GM19372 (cell line): ENCODE measurements at regions not wholly inside any gene's neighbourhood (a gene's known extent, or its start where the extent isn't known, plus 50 kb on each side); places are given as distances from the start of the nearest gene placed in this dataset.
"Not testable (repeated sequence)": the region's sequence is repeated elsewhere in the genome, so short reads cannot be mapped to it uniquely, and the experiment has no call there.

Experiments used
- ATAC-seq: cut with Tn5 transposase; IDR thresholded peaks from one replicate; pipeline ENCODE4 v1.9.1; 2021; ENCODE audit warnings: mild to moderate bottlenecking, low read depth, moderate library complexity; ENCODE audit not compliant: unreplicated experiment

DNA sequence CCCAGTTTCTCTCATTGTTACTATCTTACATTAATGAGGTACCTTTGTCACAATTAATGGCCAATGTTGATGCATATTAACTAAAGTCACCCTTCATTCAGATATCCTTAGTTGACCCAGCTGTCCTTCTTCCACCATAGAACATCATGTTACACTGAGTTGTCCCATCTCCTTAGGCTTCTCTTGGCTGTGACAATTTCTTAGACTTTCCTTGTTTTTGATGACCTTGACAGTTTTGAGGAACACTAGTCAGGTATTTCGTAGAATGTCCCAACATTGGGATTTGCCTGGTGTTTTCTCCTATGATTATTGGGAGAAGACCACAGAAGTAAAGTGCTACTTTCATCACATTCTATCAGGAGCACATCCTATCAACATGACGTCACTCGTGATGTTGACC, 261.8 kb downstream of the BCL2L11 start:
- not testable (repeated sequence) for ATAC-seq

DNA sequence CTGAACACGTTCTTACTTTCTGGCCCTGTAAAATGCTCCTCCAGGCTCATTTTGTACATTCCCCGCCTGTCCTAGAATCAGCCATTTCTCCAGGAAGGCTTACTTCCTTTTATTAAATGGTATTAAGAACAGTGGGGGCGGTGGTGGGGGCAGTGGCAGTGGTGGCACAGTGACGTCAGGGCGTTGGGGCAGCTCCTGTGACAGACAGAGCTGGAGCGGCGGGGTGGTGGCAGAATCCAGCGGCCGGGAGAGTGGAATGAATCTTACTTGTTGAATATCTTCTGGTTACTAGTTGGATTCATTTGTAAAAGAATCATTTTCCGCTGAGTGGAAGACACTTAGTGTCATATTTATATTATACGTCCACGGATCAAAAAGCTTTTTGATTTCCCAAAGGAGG, 262.6 kb downstream of the BCL2L11 start:
- not testable (repeated sequence) for ATAC-seq

DNA sequence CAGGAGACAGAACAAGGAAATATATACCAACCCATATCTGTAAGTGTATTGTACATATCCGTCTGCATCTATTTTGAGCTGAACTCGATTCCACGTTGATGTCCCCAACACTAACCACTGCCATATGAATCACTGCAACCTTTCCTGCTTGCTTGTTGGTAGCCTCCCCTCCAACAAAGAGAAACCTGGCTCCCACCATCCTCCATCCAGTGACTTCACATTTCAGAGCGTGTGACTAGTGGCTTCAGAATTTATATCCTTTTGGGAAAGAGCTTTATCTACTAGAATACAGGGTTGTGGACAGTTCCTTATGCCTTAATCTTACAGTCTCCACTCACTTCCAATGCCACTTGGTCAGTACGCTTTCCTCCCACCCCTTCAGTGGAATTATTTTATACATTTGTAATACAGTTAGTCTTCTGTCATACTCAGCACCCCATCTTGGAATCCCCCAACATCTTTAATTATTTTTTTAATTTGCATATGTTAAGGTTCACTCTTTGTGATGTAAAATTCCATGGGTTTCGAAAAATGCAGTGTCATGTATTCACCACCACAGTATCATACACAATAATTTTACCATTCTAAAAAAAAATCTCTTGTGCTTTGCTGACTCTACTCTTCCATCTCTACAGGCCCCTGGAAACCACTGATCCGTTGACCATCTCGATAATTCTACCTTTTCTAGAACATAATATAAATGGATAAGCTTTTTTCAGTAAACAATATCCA, 264.7 kb downstream of the BCL2L11 start:
- not testable (repeated sequence) for ATAC-seq

DNA sequence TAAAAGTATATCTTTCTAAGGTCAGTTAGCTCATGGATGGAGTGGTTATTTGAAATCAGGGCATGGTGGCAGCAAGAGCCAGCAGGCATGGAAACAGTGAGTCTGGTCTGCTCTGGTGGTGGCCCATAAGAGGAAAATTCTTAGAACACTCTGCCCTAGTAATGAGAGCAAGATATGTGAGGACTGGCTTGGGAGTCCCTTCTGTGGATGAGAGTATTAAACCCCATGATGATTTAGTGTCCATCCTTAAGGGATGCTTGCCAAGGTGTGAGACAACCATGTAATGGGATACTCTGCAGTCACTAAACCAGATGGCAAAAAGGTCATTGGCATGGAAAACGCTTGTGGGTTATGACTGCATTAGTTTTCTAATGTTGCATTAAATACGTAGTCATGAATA, 269.9 kb downstream of the BCL2L11 start:
- ATAC-seq, result not testable (repeated sequence)

DNA sequence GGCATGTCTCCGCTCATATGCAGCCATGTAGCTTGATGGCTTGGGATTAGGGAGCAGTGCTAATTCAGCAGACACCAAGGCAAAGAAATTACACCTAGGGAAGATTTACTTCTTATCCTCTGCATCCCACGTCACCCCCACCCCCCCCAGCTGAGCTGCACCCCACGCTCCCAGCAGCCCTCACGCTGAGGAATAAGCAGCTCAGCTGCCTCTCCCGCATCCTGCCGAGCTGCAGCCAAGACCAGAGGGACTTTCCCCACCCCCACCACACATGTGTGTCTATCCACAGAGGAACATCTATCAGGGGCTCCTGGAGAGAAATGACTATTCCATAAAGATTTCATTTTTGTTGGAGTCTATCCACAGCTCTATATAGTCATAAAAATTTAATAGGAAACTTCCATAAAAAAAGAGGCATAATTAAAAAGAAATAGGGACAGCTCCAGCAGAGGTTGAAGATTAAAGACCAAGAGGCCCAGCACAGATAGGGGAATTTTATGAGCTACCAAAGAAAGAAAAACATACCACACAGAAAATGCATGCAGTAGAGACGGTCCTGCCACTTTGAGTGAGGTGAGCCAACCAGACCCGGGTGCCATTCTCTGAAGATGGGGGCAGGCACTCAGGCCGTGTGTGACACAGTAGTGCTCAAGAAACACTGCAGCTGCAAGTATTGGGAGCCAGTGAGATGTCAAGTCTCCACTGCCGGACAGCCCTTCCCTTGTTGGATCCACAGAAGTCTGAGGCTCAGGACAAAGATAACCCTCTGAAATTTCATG, 274.8 kb downstream of the BCL2L11 start:
- not testable (repeated sequence) for ATAC-seq

DNA sequence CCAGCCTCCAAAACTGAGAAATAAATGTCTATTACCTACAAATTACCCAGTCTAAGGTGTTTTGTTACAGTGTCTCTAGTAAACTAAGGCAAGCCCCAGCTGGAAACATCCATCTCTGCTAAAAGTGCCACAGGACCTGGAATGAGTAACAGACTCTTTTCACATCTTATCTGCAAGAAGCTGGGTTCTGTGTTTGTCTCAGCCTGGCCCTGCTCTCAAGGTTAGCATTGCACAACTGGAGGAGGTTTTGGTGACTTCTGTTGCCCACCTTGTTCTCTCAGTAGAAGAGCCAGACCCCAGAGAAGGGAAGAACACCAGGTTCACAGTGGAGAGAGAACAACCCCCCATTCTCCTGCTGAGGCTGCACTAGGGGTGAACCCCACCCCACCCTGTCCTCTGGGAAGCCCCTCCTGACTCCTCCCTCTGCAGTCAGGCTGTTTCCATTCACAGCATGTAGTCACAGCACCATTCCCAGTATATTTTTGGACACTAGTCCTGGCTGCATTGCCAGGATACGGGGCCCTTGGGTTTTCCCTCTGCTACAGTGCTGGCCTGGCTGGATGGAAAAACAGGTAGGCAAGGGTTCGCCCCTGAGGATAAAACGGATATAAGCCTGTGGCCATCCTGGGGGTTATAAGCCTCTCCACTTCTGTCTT, 280.0 kb downstream of the BCL2L11 start:
- ATAC-seq, result not testable (repeated sequence)

DNA sequence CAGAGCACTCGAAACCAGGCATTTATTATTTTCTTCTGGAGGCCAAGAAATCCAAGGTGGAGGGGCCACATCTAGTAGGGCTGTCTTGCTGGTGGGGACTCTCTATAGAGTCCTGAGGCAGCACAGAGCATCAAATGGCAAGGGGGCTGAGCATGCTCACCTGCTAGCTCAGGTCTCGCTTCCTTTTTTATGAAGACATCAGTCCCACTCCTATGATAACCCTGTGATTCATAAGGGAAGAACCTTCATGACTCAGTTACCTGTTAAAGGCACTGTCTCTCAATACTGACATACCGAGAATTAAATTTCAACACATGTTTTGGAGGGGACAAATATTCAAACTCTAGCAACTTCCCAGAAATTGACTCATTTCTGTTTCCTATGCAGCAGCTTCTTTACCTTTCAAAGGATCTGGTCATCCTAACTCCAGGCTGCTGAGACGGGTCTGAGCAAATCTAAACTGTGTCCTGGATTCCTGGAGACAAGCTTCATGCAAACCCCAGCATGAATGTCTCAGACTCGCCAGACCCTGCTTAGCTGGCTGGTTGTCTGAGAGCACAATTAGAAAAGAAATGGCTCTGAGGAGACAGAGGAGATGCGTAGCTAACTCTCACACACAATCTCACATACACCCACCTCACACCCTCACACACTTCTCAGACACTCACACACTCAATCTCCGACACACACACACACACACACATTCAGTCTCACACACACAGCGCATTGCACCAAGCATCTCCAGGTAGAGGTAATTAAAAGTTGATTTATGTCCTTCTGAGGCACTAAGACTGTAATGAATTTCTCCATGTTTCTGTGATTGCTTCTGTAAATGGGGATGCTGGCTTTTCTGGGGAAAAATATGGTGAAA, 280.8 kb downstream of the BCL2L11 start:
- not testable (repeated sequence) for ATAC-seq

DNA sequence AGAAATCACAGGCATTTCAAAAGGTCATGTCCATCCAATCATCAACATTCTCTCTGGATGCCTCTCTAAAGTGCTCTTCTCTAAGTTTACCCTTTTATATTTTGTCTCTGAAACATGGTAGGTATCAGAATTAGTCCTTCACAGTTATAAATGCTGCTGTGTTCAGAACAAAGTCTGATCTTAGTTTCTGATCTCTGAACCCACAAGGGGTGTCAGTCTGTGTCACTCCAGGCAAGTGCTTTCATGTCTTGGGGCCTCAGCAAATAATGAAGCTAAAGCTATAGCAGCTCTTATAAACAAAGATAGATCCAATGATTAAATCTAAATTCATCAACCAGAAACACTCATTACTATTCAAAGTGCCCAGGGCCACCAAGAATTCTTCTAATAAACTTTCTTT, 281.7 kb downstream of the BCL2L11 start:
- not testable (repeated sequence) for ATAC-seq

DNA sequence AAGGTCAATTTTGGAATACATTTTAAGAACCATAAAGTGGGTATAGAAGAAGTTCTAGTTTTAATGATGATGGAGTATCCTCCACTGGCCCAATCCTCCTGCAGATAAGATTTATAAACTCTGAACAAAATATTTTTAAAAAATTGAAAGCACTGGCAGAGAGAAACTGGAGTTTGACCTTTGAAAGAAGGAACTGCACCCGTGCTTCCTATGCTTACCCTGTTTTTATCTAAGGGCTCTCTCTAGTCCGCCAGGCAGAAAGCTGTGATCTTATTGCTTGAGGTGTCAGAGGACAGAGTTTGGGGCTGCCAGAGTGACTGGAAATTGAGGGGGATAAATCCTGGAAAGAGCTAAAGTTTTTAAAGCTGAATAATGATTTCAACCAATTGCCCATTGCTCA, 282.6 kb downstream of the BCL2L11 start:
- ATAC-seq, result not testable (repeated sequence)

DNA sequence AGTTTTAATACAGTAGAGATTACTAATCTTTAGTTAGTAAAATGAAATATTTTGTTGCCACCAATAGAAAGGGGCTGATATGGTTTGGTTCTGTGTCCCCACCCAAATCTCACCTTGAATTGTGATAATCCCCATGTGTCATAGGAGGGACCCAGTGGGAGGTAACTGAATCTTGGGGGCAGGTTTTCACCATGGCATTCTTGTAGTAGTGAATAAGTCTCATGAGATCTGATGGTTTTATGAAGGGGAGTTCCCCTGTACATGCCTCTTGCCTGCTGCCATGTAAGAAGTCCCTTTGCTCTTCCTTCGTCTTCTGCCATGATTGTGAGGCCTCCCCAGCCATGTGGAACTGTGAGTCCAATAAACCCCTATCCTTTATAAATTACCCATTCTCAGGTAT, 285.9 kb downstream of the BCL2L11 start:
- not testable (repeated sequence) for ATAC-seq

DNA sequence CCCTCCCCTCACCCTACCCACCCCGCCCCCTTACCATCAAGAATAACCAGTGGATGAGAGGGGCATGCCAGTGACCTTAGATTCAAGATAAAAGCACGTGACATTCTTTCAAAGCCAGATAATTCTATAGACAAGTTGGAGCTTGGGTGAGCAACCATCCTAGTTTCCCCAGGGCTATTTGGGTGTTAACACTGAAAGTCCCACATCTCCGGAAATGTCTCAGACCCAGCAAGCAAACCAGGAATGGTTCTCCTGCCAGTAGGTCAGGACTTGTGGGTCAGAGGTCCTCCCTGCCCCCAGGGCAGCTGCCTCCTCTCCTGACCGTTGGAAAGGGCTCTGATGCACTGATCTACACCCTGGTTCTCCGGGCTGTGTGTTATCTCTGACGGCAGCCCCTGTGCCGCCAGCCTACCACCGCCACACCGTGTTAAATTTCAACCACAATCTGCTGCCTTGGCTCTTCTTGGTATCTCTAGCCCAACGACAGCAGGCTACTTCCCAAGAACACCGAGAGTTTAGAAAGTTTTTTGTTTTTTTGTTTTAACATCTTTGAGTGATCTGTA, 287.0 kb downstream of the BCL2L11 start:
- not testable (repeated sequence) for ATAC-seq

DNA sequence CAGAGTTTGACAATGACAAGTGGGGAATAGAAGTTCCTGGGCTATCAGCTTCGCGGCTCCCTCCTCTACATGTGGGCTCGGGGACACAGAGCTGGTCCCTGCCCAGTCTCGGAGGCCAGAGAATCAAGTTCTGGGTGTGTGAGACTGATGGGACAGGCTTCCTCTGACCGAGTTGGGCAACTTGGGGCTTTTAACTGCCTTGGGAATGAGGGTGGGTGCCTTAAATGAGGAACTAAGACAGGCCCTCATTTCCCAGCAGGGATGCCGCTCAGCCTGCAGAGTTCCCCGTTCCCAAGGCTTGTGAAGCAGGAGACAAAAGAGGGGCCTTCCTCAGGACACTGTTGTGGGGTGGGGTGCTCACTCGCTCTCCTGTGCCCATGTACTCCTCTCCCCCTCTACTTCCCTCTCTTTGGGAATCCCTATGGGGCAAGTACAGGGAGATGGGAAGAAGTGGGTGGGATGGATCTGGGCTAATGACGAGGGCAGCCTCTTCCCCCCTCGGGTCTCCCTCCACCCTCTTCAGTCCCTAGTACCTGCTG, 290.2 kb downstream of the BCL2L11 start:
- ATAC-seq, result not testable (repeated sequence)

DNA sequence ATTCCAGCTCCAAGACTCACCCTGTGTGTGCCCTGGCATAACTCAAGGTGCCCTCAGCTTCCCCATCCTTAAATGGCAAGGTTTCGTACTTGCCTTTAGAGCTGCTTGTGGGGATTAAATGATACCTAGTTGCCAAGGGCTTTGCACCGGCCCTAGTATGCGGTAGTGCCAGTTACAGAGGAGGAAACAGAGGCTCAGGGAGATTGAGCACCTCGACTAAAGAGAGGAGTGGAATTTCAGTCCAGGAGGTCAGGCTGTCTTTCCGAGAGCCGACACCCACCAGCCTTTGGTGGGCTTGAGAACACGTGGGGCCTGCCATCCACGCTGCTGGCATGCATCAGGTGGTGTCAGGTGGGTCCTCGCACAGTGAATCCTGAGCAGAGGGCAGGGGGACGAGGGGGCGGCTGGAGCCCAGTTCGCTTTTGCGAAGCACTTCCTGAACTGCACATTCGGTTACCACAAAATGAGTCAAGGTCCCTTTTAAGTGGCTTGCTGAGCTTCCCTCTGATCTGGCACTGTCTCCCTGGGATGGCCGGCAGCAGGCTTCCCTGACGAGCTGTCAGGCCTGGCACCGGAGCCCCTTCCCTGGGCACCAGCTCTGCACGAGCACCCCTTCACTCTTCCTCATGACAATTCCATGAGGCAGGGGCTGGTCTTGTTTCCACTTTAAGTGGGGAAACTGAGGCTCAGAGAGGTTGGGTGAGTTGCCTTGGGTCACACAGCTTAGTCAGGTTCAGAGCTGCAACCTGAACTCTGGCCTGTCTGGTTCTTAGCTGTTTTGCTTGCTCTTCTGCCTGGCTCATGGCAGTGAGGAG, 291.4 kb downstream of the BCL2L11 start:
- ATAC-seq, result not testable (repeated sequence)

DNA sequence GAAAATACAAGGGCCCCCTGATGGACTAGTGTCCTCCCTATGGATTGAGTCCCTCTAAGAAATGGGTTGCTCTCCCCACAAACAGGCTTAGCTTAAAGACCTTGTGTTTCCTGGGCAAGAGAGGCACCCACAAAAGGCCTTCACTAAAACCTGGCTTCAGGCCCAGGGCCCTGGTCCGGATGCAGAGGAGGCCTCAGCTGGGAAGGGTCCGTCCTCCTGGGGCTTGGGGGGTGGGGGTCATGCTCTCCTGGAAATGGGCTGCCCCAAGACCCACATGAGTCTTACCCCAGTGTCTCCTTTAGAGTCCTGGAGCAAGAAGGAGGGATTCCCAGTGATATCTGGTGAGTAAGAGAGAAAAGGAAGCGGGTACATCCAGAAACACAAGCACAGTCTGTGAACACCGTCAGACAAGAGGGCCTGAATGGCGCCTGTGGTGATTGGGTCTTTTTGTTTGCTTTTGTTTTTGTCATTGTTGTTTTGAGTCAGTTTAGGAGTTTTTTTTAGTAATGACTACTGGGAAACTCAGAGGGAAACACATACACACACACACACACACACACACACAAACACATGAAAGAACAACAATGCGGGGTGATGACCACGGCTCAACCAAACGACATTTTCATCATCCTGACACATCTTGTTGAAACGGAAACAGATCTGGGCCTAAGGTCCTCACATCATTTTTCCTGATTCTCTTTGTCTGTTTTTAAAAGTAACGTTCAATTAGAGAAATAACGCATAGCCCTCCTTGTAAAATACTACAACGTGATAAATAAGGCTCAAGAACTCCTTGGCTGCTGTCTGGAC, 292.3 kb downstream of the BCL2L11 start:
- ATAC-seq, result not testable (repeated sequence)

DNA sequence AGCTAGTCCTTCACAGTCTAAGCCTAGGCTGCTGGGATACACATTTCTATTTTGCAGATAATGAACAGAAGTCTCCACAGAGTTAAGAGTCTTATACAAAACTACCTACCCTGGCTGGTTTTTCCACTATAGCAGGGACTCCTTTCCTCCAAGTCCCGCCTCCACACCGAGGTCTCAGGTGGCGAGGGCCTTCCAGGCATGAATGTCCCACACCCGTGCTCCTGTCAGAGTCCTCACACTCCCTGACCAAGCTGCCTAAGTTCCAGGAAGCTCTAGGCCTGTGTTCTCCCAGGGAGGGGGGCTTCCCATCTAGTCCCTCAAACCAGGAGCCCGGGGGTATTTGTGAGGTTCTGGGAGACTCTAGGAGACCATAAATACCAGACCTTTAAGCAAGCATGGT, 293.2 kb downstream of the BCL2L11 start:
- not testable (repeated sequence) for ATAC-seq

DNA sequence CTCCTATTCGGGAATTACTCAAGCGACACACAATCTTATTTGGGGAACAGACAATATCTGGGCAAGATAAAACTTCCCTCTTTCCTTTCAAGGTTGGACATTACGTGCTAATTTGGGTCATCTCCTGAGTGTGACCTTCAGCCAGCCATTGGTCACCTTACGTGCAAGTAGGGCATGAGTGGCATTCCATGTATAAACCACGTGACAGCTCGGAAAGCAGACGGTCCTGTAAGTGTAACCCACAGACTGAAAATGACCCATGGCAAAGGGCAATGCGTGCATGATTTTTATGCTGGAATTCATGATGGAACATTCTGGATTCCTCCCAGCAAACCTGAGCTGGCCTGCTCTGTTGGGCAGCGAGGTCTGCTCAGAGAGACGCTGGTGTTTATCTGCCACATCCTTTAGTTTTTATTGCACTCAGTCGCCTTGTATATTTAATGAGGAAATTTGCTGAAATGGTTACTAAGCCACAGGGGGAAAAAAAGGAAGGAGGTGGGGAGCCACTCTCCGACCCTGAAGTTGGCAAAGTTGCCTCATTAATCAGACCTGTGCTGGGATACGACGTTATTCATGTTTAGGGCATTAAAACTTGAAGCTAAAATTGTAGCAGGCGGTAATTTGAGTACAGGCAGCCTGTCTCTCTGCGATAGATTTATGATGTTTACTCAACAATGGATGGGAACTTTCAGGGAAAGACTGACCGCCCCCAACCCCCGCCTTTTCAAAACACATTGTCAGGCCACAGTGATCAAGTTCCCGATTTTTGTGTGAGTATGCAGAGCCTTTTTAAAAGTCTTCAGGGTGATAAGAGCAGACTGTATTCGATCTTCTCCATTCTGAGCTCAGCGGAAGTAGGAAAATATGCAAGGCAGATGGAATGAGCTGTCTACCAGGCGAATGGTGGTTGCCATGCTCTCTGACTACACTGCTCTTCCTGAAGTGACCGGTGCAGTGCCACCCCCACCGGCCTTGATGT, 295.3 kb downstream of the BCL2L11 start:
- not testable (repeated sequence) for ATAC-seq

DNA sequence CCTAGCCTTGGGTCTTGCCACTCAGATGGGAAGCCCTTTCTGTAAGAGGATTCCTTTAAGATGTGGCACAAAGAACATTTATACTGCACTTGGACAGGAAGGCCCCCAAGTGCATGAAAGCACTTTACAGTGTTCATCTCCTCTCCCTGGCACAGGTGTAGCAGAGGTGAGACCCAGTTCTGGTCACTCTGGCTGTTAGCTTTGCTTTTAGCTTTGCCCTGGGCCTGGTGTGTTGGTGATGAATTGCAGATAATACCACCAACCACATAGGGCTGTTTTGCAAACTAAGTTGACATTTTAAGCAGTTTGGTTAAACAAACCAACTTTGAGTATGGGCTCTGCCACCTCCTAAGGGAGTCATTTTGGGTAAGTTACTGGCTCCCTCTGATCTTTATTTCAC, 296.3 kb downstream of the BCL2L11 start:
- not testable (repeated sequence) for ATAC-seq
